NOMO-1 treated with DMSO at 0.1 percent for 48 hours (cell line): ENCODE measurements at regions not wholly inside any gene's neighbourhood (a gene's known extent, or its start where the extent isn't known, plus 50 kb on each side); places are given as distances from the start of the nearest gene placed in this dataset.

Source experiments
- DNase-seq: peaks from one replicate; lab custom pipeline; 2025; ENCODE audit not compliant: unreplicated experiment; lab: John Stamatoyannopoulos, UW

GRCh38 chr4:83172371-83172770 is 57.8 kb upstream of the PLAC8 start:
- DNase-seq, result no peak

DNA sequence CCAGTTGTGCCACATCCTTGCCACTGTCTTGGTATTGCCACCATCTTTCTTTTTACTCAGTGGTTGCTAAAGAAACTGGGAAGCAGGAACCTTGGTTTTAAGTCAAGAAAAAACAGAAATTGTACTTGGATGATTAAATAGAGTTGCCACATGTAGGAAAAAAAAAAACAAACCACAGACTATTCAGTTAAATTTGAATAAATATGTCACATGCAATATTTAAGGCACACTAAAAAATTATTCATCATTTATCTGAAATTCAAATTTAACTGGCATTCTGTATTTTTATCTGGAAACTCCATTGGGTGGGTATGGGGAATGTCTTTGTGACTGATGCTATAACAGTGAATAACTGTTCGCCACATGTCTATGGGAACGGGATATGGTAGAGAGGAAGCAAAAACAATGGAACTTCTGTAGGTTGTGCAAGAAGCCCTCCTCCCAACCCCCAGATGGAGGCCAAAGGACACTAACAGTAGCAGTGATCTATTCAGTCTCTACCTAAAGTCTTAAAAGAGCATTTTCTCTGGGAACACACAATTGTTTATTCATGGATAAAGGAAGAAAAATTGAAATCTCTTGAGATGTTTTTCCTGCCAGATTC is 57.0 kb upstream of the PLAC8 start:
- peak; percentile 53 for DNase-seq

DNA sequence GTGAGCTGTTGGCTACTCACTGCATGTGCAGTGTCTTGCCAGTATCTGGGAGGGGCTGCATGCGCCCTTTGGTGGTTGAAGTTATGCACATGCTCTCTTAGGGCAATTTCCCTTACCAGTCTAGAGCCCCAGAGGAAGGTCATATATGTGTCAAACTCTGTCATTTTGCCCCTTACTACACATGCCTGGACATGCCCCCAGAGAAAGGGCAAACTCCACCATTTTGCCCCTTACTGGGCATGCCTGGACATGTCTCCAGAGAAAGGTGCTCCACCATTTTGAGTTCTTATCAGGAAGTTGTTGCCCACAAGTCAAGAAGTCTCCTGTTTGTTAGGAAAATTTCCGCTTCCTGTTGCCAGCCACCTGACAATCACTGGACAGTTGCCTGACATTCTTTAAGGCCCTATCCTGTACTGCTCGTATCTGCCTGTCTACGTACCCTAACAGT is 56.4 kb upstream of the PLAC8 start:
- peak; percentile 73 for DNase-seq
